HG03159 (cell line): ENCODE measurements at regions not wholly inside any gene's neighbourhood (a gene's known extent, or its start where the extent isn't known, plus 50 kb on each side); places are given as distances from the start of the nearest gene placed in this dataset.
"Not testable (repeated sequence)": the region's sequence is repeated elsewhere in the genome, so short reads cannot be mapped to it uniquely, and the experiment has no call there.

Experiments used
- ATAC-seq: cut with Tn5 transposase; IDR thresholded peaks from one replicate; pipeline ENCODE4 v1.9.1; 2021; ENCODE audit warnings: mild to moderate bottlenecking, moderate library complexity; ENCODE audit not compliant: unreplicated experiment

GRCh38 chr5:120140501-120140900 lies 323.6 kb upstream of the PRR16 start:
- ATAC-seq: no peak

GRCh38 chr5:120141076-120141475 lies 323.0 kb upstream of the PRR16 start:
- no peak for ATAC-seq

- ATAC-seq: no peak
Measured at GRCh38 chr5:120146787-120147186, 317.3 kb upstream of the PRR16 start.

- not testable (repeated sequence) for ATAC-seq
Measured at GRCh38 chr5:120147911-120148310, 316.2 kb upstream of the PRR16 start.

- no peak for ATAC-seq
Measured at GRCh38 chr5:120150770-120151169, 313.3 kb upstream of the PRR16 start.

- ATAC-seq: no peak
Measured at GRCh38 chr5:120151181-120151580, 312.9 kb upstream of the PRR16 start.

- no peak for ATAC-seq
Measured at GRCh38 chr5:120151825-120152224, 312.3 kb upstream of the PRR16 start.

- ATAC-seq: no peak
Measured at GRCh38 chr5:120152472-120152871, 311.6 kb upstream of the PRR16 start.

- ATAC-seq: no peak
Measured at GRCh38 chr5:120152931-120153330, 311.2 kb upstream of the PRR16 start.

- ATAC-seq: no peak
Measured at GRCh38 chr5:120153551-120153950, 310.5 kb upstream of the PRR16 start.

GRCh38 chr5:120155873-120156272 lies 308.2 kb upstream of the PRR16 start:
- no peak for ATAC-seq

GRCh38 chr5:120158211-120158610 lies 305.9 kb upstream of the PRR16 start:
- ATAC-seq: no peak

GRCh38 chr5:120159155-120159554 lies 304.9 kb upstream of the PRR16 start:
- ATAC-seq: no peak

- ATAC-seq: no peak
Measured at GRCh38 chr5:120160124-120160895, 303.8 kb upstream of the PRR16 start.

GRCh38 chr5:120162321-120162720 lies 301.8 kb upstream of the PRR16 start:
- no peak for ATAC-seq

- ATAC-seq: no peak
Measured at GRCh38 chr5:120164037-120164436, 300.1 kb upstream of the PRR16 start.

- ATAC-seq: no peak
Measured at GRCh38 chr5:120164986-120165385, 299.1 kb upstream of the PRR16 start.

- no peak for ATAC-seq
Measured at GRCh38 chr5:120173125-120173524, 291.0 kb upstream of the PRR16 start.

- ATAC-seq: no peak
Measured at GRCh38 chr5:120174089-120174488, 290.0 kb upstream of the PRR16 start.

GRCh38 chr5:120181238-120181637 lies 282.9 kb upstream of the PRR16 start:
- not testable (repeated sequence) for ATAC-seq

- ATAC-seq: not testable (repeated sequence)
Measured at GRCh38 chr5:120194650-120195049, 269.4 kb upstream of the PRR16 start.

GRCh38 chr5:120199559-120199958 lies 264.5 kb upstream of the PRR16 start:
- no peak for ATAC-seq

GRCh38 chr5:120207129-120207528 lies 257.0 kb upstream of the PRR16 start:
- no peak for ATAC-seq
